AG08395 (cell line): ENCODE measurements at regions not wholly inside any gene's neighbourhood (a gene's known extent, or its start where the extent isn't known, plus 50 kb on each side); places are given as distances from the start of the nearest gene placed in this dataset.

ENCODE experiments used
- DNase-seq: peaks from one replicate; pipeline ENCODE4 v3.0.0; 2012; ENCODE audit warnings: mixed read lengths, low spot score

DNA sequence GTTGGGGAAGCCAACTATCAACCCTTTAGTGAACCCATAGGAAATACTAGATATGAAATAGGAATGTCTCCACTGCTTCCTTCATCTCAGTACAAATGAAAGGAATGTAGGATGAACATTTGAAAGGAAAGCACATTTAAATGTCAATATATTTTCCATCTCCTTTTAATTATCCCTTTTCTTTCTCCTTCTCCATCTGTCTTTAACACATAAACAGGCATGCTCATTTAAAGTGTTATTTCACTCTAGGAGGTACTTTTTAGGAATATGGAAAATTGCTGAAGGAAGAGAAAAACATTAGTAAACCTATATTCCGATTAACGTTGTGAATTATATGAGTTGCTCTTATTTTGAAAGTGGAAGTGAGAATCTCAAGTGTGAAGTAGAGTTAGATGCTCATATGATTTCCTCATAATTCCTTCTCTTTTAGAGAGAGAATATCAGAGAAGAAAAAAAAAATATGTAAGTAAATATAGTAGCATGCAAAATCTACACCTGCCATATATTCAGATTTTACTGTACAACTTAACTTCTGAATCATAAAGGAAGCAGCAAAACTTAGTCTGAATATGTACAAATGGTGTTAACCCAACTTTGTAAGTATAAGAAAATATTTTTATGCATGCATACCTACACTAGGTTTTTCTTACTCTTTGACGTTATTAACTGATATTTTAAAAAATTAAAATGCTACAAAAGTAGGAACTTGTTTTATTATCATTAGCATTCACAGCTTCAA, 406.9 kb upstream of the B3GALT2 start:
- DNase-seq = no peak

GRCh38 chr1:193592317-193592716, 405.9 kb upstream of the B3GALT2 start:
- DNase-seq = no peak

DNA sequence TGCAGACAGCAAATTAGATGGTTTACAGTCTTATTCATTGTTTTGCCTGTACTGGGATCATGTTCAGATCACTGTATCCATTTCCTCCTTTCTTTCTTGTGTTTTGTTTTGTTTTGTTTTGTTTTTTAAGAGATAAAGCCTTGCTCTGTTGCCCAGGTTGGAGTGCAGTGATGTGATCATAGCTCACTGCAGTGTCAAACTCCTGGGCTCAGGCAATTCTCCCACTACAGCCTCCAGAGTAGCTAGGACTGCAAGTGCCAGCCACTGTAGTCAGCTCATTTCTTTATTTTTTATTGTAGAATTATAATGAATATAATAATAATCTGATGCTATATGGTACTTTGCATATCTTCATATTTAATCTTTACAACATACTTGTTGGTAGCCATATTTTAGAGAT, 403.7 kb upstream of the B3GALT2 start:
- no peak for DNase-seq

DNA sequence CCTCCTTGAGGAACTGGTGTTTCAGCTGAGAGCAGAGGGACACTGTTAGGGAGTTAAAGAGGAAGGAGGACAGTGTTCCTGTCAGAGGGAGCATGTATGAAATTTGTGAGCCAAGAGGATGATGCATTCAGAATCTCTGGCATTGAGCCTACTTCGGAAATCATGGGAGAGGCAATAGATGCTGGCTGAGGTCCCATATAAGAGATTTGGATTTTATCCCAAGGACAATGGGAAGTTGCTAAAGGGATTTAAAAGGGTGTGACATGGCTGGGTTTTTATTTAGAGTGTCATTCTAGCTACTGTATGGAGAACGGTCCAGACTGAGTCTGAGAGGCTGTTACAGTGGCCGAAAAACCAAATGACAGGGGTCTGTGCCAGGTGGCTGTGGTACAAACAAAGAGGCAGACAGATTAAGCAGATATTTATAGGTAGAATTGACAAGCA, 403.2 kb upstream of the B3GALT2 start:
- no peak for DNase-seq

GRCh38 chr1:193588311-193589082, 402.1 kb upstream of the B3GALT2 start:
- DNase-seq = no peak

DNA sequence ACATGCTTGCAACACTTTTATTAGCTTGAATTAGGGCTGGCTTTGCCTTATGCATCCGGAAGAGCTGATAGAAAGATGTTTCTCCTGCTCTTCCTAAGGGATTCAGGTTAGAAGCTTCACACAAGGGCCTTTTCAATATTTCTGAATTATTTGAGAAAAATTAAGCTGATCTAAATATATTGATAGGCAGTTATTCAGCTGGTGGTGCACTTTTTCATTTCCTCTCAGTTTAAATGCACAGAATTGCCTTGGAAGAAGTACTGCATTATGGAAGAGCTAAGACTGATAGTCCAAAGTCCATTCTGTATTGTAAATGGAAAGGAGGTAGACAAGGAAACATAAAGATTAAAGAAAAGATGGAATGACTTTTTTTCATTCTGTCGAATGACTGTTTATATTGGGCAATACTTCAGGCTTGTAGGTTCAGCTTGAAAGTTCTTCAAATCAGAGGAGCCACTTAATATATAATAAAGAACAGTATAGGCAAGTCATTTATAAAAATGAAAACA, 398.4 kb upstream of the B3GALT2 start:
- no peak for DNase-seq

DNA sequence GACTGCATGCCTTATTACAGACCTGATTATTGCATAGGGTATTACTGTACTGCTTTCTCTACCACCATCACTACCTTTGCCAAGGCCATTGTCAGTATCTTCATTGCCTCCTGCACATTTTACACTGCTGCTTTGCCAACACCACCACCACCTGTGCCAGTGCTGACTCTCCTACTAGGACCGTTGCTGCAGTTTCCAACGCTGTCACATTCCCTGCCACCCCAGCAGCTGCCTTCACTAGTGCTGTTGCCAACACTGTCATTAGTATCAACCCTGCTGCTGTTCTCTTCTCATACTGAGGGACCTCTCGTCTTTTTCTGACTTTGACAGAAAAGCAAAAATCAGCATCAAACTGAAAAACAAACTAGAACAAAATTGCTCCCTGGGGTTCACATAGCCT, 394.9 kb upstream of the B3GALT2 start:
- DNase-seq = no peak

- DNase-seq = no peak
Observed at GRCh38 chr1:193580419-193580818, 394.0 kb upstream of the B3GALT2 start.

DNA sequence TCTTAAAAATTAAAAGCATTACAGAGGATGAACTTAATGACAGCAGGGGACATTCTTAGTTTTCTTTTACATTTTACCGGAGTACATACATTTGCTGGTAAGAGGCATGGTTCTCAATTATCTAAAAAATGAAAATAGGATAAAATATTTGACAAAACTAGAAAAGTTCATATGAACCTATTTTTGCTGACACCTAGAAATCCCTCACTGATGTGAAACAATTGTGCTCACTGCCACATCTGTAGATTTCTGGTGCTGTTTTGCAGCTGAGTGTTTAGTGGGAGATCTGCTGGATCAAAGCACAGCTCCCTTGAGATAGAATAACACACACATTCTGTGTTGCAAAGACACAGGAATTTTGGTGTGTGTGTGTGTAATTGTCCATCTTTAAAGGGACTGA, 392.9 kb upstream of the B3GALT2 start:
- DNase-seq = no peak

- DNase-seq = no peak
Observed at GRCh38 chr1:193574913-193575312, 388.5 kb upstream of the B3GALT2 start.

- no peak for DNase-seq
Observed at GRCh38 chr1:193569983-193570269, 383.5 kb upstream of the B3GALT2 start.

DNA sequence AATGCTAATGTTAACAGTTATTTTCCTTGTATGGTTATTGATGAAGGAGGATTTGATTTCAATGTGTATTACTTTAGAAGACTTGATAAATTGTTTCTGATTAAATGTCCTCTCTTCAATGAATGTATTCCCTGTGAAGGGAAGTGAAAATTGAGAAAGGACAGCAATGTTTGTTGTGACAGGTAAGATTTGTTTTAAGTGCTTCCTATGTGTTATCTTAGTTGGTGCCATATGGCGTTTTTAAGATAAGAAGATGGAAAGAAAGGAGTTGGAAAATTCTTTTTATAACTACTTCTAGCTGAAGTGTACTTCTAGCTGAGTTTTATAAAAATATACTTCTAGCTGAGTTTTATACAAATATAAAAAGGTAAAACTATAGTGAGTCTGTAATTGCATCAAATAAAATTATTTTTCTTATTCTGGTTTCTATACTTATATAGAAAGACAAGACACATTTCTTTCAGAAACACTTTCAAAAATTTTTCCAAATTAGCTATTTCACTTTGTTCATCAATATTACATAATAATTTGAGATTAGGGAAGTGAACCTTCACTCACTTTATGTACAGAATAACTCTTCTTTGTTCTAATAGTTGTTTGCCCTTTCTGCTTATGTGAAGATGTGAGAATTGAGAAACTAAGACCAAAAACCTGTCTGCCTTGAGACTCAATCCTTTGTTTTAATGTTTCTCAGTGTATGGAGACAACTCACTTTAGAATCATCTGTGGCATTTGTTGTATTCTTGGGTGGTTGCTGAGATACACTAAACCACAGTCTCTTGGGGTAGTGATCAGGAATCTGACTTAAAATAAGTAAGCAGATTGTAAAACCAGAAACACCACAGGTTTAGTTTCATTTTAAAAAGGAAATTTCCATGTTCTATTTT, 382.9 kb upstream of the B3GALT2 start:
- DNase-seq = no peak

GRCh38 chr1:193568512-193568911, 382.1 kb upstream of the B3GALT2 start:
- no peak for DNase-seq

DNA sequence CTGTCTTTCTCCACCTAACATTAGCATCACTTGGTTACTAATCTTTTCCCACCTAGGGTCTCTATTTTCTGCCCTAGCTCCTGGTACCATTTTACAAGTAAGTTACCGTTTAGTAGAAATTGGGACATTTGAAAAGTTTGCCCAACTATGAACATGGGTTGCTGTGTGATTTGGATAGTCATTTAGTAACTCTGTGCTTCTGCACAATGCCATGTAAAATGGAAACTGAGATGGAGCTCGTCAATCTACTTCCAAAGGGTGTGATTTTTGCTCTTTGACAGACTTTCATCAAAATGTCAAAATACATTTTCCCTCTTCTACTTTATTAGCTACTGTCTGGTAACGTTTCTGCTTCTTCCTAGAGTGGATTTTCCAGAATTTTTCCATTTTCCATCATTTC, 381.5 kb upstream of the B3GALT2 start:
- DNase-seq = no peak

- DNase-seq = no peak
Observed at GRCh38 chr1:193566735-193567134, 380.3 kb upstream of the B3GALT2 start.

- no peak for DNase-seq
Observed at GRCh38 chr1:193565971-193566577, 379.7 kb upstream of the B3GALT2 start.

DNA sequence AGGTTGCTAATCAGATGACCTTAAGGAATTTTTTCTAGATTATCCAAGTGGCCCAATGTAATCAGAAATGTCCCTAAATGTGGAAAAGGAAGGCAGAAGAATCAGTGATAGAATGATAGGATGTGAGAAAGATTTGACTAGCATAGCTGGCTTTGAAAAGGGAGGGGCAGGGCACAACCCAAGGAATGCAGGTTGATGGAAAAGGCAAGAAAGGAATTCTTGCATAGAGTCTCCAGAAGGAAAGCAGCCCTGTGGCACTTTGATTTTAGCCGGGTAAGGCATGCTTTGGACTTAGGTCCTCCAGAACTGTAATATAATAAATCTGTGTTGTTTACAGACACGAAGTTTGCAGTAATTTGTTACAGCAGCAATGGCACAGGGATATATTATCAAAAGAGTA, 375.7 kb upstream of the B3GALT2 start:
- no peak for DNase-seq

- no peak for DNase-seq
Observed at GRCh38 chr1:193558491-193559028, 372.1 kb upstream of the B3GALT2 start.

- no peak for DNase-seq
Observed at GRCh38 chr1:193555662-193556441, 369.4 kb upstream of the B3GALT2 start.

- no peak for DNase-seq
Observed at GRCh38 chr1:193553564-193553963, 367.2 kb upstream of the B3GALT2 start.

GRCh38 chr1:193552274-193552673, 365.9 kb upstream of the B3GALT2 start:
- no peak for DNase-seq
